GM21515 (cell line): ENCODE measurements at regions not wholly inside any gene's neighbourhood (a gene's known extent, or its start where the extent isn't known, plus 50 kb on each side); places are given as distances from the start of the nearest gene placed in this dataset.

Experiments used
- ATAC-seq: cut with Tn5 transposase; IDR thresholded peaks from one replicate; pipeline ENCODE4 v1.9.1; 2021; ENCODE audit not compliant: unreplicated experiment

DNA sequence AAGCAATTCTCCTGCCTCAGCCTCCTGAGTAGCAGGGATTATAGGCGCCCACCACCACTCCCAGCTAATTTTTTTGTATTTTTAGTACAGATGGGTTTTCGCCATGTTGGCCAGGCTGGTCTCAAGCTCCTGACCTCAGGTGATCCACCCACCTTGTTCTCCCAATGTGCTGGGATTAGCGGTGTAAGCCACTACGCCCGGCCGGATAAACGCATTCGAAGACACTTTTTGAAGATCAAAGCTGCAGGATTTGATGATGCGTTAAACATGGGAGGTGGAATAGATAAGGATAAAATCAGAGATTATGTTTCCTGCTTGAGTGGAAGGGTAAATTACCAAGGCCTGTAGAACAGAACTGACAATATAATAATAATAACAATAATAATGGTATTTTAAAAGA, 389.4 kb upstream of the POU3F1 start:
- no peak for ATAC-seq

DNA sequence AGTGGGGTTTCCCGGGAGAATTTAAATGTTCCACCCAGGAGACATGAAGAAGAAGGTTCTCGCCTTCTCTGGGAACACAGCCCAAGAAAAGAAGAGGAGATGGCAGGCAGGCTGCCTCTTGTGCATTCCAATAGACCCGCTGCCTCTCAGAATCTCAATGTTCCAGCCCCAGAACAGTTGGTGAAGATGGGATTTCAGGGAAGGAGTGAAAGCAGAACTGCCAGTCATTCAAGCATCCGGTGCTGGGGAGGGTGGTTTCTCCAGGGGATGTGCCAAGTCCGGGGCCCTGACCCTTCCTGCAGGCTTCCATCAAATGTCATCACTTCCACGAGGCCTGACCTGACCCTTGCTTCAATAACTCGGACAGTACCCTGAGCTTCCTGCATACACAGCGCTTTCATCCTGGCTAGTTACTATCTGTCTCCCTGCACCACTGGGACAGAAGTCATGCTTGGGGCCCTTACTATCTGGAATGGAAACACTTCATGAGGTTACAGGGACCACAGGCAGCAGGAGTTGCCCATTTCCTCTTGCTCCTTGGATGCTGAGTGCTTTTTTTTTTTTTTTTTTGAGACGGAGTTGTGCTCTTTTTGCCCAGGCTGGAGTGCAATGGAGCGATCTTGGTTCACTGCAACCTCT, 386.6 kb upstream of the POU3F1 start:
- no peak for ATAC-seq

DNA sequence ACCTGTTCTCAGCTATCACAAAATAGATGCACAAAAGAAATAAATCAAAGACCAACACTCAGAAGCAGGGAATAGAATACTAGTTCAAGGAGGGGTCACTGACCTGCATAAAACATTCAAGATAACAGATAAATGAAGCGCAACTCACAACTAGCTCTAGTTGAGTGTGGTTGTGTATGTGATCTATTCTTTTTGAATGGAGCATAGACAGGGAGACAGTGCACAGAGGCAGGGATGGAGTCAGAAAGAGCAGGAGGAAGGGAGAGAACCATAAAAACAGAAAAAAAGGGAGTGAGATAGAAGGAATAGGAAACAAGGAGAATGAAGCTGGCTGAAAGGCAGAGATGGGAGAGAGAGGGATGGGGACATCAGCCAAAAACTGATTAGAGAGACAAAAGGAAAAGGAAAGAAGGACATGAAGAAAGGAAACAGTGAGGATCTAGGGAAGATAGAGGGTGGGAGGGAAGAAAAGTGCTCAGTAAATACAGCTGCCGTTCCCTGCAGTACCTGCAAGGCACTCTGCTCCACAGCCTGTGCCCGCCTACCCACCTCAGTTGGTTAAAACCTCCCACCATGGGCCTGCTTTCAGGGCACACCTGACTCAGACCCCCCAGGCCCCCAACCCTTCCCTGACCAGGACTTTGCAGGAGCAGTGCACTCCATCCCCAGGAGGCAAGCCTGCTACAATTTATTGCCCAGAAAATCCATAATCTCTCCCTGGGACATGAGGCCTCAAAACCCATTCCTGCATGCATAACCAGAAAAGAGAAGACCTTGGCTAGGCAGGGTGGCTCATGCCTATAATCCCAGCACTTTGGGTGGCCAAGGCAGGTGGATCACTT, 385.2 kb upstream of the POU3F1 start:
- no peak for ATAC-seq

DNA sequence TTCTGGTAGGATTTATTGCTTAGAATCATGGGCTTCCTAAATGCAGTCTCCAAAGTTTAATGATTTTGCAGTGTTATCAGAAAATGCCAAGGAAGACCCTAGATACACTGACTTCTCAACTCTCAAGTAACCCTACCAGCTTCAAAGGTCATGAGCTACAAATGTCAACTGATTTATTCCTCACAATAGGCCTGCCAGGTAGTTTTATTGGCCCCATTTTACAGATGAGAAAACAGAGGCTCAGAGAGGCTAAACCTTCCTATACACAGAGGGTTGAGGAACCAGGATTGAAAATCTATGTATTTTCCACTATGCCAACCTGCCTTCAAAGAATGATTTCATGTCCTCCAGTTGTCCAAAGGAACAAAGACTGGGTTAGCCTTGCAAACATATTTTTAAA, 384.4 kb upstream of the POU3F1 start:
- no peak for ATAC-seq

DNA sequence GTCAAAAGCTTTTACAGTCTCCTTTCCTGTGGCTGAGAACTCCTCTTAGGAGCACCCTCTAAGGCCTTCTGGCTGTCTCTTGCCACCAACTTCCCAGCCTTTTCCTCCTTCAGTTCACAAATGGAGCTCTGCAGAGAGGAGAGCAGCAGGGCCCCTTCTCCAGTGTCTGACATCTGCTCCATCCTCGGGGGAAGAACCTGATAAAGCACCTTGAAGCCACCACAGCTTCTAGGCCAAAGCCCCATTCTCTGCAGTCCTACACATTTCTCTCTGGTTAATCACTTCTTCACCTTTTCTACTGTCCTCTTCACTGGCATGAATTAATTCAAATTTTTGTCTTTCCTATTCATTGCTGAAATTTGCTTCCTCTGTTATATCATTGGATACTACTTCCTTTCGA, 378.1 kb upstream of the POU3F1 start:
- ATAC-seq = no peak

DNA sequence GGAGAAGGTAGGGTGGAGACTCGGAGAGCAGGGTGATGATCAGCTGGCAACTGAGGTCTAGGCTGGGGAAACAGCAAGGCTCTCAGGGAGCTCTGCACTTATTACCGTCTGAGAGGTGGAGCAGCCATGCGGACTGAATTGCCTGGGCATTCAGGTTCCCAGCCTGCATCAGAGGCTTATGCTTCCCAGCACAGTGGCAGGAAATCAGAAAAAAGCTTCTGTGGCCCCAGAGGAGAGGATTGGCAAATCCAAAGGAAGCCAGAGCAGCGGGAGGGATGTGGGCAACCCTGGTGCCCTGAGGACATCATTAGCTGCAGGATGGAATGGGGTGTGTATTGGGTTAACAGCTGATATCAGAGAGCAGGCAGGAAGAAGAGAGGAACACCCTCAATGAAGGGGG, 374.1 kb upstream of the POU3F1 start:
- no peak for ATAC-seq

DNA sequence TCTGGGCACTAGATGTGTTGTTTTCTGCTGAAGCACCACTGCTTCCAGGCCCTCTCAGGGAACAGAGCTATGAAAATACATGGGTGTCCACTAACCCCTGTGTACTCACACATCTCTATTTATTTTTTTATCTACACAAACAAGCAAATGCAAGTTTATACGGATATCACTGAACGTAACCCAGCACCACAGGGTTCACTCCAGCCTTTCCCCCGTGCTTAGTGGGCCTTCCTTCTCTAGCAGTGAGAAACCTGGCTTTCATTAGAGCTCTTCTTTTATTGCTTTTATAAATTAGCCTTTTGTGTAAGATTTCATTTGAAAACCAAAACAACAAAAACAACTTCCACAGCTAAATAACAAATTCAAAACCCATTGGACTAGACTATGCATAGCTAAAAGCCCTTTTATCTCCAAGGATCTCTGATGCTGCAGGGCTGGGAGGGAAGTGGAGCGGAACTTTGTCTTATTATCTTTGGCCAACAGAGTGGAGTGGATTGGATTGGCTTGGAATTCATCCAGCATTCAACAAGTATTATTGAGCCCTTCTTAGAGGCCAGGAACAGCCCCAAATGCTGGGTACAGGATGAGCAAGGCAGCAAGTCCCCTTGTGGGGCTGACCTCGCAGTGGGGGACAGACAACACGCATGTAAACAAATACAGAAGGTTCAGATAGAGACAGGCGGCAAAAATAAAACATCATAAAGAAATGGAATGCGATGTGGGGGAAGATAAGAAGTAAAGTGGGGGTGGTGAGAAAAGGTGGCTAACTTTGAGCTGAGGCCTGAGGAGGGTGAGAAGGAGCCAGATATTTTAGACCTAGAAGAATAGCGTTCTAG, 371.8 kb upstream of the POU3F1 start:
- ATAC-seq = no peak

DNA sequence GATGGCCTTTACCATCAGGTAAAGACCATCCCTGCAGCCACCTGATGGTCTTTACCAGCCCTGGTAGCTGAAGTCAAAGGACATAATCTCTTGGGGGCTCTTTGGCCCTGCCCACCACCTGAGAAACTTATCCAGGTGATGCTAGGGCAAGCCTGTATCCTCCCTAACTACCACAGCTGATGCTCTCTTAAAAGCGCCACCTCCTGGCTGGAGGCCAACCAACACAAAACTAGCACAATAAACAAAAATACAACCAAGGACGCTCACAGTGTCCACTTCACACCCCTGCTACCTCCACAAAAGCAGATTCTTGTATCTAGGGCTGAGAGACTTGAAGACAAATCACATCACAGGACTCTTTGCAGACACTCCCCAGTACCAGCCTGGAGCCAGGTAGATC, 357.1 kb upstream of the POU3F1 start:
- no peak for ATAC-seq

DNA sequence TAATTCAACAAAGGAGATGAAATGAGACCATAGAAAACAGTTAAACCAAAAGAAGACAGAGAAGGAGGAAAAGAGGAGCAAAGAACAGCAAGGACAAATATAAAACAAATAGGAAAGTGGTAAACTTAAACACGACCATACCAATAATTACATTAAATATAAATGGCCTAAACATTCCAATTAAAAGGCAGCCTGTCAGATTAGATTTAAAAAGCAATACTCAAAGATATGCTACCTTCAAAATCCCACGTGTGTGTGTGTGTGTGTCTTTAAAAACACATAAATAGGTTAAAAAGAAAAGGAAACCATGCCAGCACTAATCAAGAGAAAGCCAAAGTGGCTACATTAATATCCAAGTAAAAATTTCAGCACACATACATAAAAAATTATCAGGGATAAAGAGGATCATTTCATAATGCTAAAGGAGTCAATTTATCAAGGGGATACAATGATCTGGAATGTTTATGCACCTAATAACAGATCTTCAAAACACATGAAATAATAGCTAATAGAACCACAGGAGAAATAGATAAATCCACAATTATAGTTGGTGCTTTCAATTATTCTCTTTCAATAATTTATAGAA, 355.7 kb upstream of the POU3F1 start:
- ATAC-seq = no peak

DNA sequence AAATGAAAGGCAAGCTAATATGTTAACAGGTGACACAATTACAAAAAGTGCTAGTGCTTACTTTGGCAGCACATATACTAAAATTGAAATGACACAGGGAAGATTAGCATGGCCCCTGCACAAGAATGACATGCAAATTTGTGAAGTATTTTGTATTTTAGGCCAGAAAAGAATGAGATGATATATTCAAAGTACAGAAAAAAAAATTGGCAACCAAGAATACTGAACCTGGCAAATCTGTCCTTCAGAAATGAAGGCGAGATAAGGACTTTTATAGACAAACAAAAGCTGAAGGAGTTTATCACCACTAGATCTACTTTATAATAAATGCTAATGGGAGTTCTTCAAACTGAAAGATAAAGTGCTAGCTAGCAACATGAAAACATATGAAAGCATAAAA, 350.0 kb upstream of the POU3F1 start:
- ATAC-seq = no peak

DNA sequence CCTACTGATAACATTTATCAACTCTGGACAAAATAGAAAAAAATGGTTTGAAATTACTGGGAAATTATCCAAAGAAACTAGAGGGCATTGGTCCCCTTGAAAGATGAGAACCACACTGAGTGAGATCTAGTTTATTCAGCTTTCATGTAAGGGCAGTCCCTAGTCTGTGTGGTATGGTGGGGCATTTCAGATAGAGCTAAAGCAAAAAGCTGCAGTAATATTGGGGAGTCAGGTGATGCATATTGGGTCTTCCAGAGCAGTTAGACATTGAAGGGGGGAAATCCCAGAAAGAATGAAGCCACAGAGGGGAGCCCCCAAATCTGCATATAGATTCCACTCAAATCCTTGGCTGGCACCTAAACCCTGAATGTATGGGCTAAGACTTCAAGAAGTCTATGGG, 347.7 kb upstream of the POU3F1 start:
- no peak for ATAC-seq

DNA sequence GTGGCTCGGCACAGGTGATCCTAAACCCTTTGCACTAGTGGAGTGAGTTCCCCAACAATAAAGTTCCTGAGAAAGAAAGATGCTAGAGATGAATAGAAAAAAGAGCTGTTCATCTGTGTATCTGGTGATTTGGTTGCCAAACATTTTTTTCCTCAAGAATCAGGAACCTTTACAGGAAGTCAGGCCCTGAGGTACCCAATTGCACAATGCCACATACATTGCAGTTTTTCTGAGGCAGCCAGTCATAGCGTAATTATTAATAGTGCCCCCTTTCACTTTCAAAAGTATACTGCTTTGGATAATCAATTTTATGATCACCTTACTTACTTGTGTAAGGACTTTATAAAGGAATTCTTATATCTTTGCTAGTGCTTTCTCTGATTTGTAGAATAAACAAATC, 346.3 kb upstream of the POU3F1 start:
- no peak for ATAC-seq

DNA sequence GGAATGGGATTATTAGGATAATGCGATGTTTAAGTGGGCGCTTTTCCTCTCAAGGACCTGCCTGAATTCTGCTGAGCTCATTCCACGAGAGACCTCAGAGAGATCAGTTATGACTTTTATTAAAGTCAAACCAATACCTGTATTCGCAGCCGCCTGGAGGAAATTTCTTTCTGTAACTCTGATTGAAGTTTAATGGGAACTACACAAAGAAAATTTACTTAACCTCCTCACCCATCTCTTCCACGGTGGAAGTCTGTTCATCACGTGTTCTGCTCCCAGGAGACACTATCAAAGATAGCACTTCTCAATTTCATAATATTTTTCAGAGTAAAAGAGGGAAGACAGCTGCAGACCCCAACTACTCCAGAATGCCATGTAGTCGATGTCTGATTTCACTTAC, 334.7 kb upstream of the POU3F1 start:
- ATAC-seq = no peak

DNA sequence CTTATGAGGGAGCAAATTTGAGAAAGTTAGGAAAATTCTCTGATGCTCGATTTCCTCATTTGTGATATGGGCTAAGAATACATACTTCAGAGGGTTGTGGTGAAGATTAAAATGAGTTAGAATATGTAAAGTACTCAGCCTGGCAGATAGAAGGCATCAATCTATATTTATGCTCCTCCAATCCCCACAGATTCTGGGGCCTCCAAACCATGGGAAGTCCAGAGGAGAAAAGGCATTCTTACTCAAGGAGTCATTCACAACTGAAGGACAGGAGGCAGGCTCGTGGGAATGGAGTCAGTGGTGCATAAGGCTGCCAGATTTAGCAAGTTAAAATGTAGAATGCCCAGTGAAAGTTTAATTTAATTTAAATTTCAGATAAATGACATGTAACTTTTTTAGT, 330.0 kb upstream of the POU3F1 start:
- no peak for ATAC-seq

DNA sequence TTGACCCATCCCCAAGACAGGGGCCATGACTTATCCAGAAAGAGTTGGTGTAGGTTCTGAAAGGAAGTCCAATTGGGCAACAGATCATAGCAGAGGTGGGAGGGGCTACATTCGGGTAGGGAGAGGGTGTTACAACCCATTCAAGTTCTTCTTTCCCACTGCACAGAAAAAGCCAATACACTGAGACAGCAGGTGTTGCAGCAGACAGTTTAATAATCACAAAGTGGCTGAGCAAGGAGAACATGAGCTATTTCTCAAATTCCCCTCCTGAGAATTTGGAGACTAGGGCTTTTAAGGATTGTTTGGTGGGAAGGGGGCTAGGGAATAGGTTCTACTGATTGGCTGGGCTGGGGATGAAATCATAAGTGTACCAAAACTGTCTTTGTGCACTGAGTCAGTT, 328.4 kb upstream of the POU3F1 start:
- no peak for ATAC-seq

DNA sequence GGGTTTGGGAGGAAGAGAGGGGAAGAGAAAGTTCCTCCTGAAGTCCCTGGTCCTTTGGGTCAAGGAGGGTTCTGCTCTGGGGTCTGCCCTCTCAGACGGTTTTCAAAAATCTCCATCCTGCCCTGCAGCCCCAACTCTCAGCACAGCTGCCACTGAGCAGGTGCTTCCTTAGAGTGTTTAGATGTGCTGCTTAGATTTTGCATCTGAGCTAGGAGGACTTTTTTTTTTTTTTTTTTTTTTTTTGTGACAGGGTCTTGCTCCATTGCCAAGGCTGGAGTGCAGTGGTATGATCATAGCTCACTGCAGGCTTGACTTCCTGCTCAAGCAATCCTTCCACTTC, 324.9 kb upstream of the POU3F1 start:
- ATAC-seq = no peak

DNA sequence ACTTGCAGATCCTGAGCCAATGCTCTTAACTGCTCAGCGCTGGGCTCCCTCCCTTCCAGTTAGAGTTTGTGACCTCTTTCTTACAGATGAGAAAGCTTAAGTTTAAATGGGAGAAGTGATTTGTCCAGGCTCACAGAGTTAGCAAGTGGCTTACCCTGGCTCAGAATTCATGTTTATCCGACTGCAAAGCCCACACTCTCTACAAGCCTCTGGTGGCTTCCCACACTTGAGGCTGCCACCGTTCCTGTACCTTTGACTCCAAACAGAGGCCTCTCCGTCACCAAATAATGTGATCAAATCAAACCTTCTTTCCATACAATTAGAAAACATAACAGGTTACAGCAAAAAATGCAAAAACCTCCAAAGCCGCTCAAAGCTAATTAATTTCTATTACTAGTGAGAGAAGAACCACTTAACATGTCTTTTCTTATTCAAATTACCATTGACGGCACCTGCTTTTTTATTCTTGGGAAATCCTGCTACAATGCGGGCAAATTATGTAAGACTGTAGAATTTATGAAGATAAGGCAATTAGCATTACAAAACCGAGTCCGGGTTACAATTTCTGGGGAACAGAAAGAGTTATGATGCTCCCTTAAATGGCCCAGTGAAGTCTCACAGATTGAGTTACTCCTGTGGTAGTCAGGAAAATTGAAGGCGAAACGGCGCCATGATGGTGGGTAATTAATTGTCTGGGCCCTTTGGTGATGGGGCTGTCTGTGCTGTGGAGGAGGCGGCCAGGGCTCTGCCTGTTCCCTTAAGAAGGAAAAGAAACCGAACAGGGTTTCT, 324.3 kb upstream of the POU3F1 start:
- ATAC-seq = no peak

DNA sequence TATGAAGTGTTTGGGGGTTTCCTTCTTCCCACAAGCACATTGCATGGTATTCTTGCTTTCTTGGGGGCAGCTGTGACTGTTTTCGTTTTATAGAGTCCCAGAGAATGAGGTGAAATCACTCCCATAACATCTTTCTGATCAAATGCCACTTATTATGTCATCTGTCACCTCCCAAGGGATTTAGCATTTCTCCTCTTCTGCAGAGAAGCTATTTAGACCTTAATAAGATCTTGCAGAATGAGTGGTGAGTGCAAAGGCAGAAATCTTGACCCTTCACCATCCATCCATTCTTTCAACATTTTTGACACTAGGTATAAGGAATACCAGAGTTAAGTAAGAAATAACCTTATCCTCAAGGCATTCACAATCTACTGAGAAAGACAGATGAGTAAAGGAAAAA, 318.6 kb upstream of the POU3F1 start:
- ATAC-seq = no peak

DNA sequence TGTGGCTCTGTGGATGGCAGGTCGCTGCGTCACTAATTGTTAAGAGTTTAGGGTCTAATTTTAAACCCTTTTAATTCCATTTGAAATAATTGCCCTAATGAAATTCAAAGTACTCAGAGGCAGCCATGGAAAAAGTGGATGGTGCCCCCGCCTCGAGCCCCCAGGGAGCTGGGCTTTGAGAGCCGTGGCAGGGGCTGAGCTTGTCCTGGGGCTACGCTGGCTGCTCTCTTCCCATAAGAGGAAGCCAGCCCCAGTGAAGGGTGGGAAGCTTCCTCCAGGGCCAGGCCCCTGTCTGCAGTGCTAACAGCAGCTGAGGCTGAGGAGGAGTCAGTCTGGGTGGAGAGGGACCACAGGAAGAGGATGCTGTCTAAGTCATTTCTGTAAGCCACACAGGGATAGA, 315.0 kb upstream of the POU3F1 start:
- no peak for ATAC-seq

DNA sequence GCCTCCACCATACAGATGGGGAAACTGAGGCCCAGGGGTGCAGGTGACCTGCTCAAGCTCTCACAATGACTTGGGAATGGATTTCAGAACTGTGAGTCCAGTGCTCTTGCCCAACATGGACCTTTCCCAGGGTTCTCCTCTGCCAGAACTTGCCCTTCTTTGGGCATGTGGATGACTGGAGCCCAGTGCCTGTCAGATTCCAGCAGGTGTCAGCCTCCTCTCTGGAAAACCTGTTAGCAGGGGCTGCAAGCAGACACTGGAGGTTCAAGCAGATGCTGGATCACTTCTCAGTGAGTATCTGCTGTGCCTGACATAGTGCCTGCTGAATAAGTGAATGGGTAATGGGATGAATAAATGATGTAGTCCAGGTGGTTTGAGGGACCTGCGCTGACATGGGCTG, 314.2 kb upstream of the POU3F1 start:
- ATAC-seq = no peak

DNA sequence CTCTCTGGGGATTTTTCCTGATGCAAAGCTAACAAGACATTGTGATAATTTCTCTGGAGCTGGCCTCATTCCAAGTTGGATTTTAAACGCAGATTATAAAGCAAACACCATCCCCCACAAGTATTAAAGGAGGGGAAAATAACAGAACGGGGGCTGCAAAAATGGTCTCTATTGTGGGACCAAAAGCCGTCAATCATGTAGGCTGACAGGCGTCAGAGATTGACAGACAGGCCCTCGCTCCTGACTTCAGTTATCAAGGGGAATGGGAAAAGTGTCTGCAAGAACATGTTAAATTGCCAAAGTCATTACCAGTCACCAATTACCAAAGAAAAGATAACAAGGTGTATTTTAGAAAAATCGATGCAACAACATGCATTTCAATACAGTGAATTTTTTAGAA, 307.4 kb upstream of the POU3F1 start:
- ATAC-seq = no peak
